WTC11 (cell line): ENCODE measurements at regions not wholly inside any gene's neighbourhood (a gene's known extent, or its start where the extent isn't known, plus 50 kb on each side); places are given as distances from the start of the nearest gene placed in this dataset.

Experiments
- ZNF263 ChIP-seq: sonication (generic); formaldehyde crosslinking; IDR thresholded peaks from 2 replicates; pipeline ENCODE4 v1.8.1; 2022; ENCODE audit warnings: low read depth, mild to moderate bottlenecking, moderate library complexity, missing genetic modification reagents
- TF ChIP-seq, protein P1 (sequence below): fragments of 200-600 bp; IDR thresholded peaks from 2 replicates; pipeline ENCODE4 v1.8.0; 2022; ENCODE audit warnings: antibody characterized with exemption
- TF ChIP-seq, protein P2 (sequence below): fragments of 250-450 bp; sonication (Bioruptor Pico); IDR thresholded peaks from 2 replicates; pipeline ENCODE4 v1.9.0; 2021; ENCODE audit warnings: moderate library complexity, mild to moderate bottlenecking, inconsistent platforms, borderline replicate concordance

DNA sequence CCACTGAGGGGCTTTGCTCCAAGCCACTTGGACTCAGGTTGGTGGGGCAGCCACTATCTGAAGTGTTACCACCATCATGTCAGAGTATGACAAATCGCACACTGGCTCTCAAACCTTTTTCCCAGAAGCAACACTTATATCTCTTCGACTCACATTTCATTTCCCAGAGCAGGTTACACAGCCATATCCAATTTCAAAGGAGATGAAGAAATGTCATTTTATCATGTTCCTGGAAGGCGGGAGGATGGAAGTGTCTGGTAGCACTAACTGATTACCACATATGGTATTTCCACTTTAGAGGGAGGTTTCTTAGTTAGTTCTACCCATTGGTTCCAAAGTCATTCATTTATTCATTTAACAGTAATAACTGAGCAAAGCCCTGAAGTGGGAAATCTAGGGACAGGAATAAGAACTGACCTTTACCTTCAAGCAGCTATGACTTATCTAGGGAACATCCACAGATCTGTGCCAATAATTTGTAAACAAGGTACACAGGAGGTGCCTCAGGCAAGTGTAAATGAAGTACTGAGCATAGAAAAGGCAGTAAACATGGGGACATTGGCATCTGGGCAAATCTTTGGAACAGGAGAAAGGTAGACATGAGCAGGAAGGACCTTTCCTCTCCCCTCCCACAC, 54.9 kb upstream of the LRRC55 start:
- TF ChIP-seq, protein P1, sequence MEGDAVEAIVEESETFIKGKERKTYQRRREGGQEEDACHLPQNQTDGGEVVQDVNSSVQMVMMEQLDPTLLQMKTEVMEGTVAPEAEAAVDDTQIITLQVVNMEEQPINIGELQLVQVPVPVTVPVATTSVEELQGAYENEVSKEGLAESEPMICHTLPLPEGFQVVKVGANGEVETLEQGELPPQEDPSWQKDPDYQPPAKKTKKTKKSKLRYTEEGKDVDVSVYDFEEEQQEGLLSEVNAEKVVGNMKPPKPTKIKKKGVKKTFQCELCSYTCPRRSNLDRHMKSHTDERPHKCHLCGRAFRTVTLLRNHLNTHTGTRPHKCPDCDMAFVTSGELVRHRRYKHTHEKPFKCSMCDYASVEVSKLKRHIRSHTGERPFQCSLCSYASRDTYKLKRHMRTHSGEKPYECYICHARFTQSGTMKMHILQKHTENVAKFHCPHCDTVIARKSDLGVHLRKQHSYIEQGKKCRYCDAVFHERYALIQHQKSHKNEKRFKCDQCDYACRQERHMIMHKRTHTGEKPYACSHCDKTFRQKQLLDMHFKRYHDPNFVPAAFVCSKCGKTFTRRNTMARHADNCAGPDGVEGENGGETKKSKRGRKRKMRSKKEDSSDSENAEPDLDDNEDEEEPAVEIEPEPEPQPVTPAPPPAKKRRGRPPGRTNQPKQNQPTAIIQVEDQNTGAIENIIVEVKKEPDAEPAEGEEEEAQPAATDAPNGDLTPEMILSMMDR: no peak
- TF ChIP-seq, protein P2, sequence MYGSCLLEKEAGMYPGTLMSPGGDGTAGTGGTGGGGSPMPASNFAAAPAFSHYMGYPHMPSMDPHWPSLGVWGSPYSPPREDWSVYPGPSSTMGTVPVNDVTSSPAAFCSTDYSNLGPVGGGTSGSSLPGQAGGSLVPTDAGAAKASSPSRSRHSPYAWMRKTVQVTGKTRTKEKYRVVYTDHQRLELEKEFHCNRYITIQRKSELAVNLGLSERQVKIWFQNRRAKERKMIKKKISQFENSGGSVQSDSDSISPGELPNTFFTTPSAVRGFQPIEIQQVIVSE (CRISPR knock-in tag): no peak
- TF ChIP-seq ZNF263 (CRISPR knock-in tag): no peak
